Left lung (tissue), 4 donors: ENCODE measurements at regions not wholly inside any gene's neighbourhood (a gene's known extent, or its start where the extent isn't known, plus 50 kb on each side); places are given as distances from the start of the nearest gene placed in this dataset.
"Not testable (repeated sequence)": the region's sequence is repeated elsewhere in the genome, so short reads cannot be mapped to it uniquely, and the experiment has no call there.

Experiments used
- ATAC-seq: fragments of 200-7000 bp; cut with Tn5 transposase; one replicate; pipeline ENCODE4 v1.9.1; 2020; ENCODE audit warnings: moderate library complexity
- DNase-seq, 4 donors: peaks; one replicate each; pipeline ENCODE4 v3.0.0-alpha.2; 2013 to 2020
- H3K27ac ChIP-seq, 2 donors: fragments of 200-600 bp; sonication (generic) in 1 of 2; one replicate each; pipeline versions ENCODE4 v1.5.0 to v1.8.0; 2020 to 2021
- H3K27me3 ChIP-seq, 2 donors: fragments of 200-600 bp; sonication (generic) in 1 of 2; one replicate each; pipeline versions ENCODE4 v1.5.0 to v1.8.0; 2020 to 2021
- H3K36me3 ChIP-seq, 2 donors: fragments of 200-600 bp; sonication (generic) in 1 of 2; one replicate each; pipeline versions ENCODE4 v1.5.0 to v1.8.0; 2020 to 2021
- H3K4me1 ChIP-seq, 2 donors: fragments of 200-600 bp; one replicate each; pipeline ENCODE4 v1.8.0; 2021
- H3K4me3 ChIP-seq, 2 donors: fragments of 200-600 bp; sonication (generic) in 1 of 2; one replicate each; pipeline versions ENCODE4 v1.5.0 to v1.8.0; 2020 to 2021; ENCODE audit warnings: mild to moderate bottlenecking in 1 of 2
- H3K9me3 ChIP-seq, 2 donors: fragments of 200-600 bp; sonication (generic) in 1 of 2; one replicate each; pipeline versions ENCODE4 v1.5.0 to v1.8.0; 2020 to 2021
- CTCF ChIP-seq, 2 donors: fragments of 200-600 bp; sonication (generic) in 1 of 2; IDR thresholded peaks; one replicate each; pipeline versions ENCODE4 v1.5.0 to v1.8.0; 2021; ENCODE audit warnings: antibody characterized with exemption in 2 of 2
- intact Hi-C, 2 donors: fragments of 100-400 bp; cut with DNase I; formaldehyde crosslinking; loops; one replicate each; pipeline versions ENCODE4 v1.11.2 to v1.14.2; 2022
- donor health status: DM: no; HTN: yes; CAD: no.
- donor health status: DM: no; HTN: no; CAD: no.

- Histone ChIP-seq H3K4me1 (peaks cover 0 to 14% of the 10 kb centered on the region in 2 donors), H3K27ac (no peak overlapping the region), H3K9me3 (no peaks in the 10 kb centered on the region), H3K27me3 (no peaks in the 10 kb centered on the region), H3K4me3 (no peak overlapping the region), H3K36me3 (no peaks in the 10 kb centered on the region)
- no peak for ATAC-seq
- no peak for TF ChIP-seq CTCF (IDR thresholded peaks at IDR 0.05)
- intact Hi-C loops: no loop called here
- no peak for DNase-seq
Measured at GRCh38 chr4:102405821-102406401, 60.6 kb upstream of the SLC39A8 start.

- Histone ChIP-seq H3K27ac (peak overlapping the region in 1 of 2 donors; percentile 41), H3K4me1 (peaks cover 0 to 15% of the 10 kb centered on the region in 2 donors)
- H3K36me3 ChIP-seq, DNase-seq, H3K27me3 ChIP-seq, H3K4me3 ChIP-seq, H3K9me3 ChIP-seq, ATAC-seq, intact Hi-C loops: not testable (repeated sequence)
Measured at GRCh38 chr4:102410884-102411283, 65.6 kb upstream of the SLC39A8 start.

- Histone ChIP-seq H3K4me3 (no peak overlapping the region), H3K36me3 (no peaks in the 10 kb centered on the region), H3K4me1 (peaks cover 0 to 15% of the 10 kb centered on the region in 2 donors), H3K27me3 (no peaks in the 10 kb centered on the region), H3K27ac (peak overlapping the region in 1 of 2 donors; percentile 41), H3K9me3 (no peaks in the 10 kb centered on the region)
- TF ChIP-seq CTCF (IDR thresholded peaks at IDR 0.05): no peak
- no peak for DNase-seq
- no peak for ATAC-seq
- intact Hi-C loops: no loop called here
Measured at GRCh38 chr4:102411408-102411807, 66.1 kb upstream of the SLC39A8 start.

DNA sequence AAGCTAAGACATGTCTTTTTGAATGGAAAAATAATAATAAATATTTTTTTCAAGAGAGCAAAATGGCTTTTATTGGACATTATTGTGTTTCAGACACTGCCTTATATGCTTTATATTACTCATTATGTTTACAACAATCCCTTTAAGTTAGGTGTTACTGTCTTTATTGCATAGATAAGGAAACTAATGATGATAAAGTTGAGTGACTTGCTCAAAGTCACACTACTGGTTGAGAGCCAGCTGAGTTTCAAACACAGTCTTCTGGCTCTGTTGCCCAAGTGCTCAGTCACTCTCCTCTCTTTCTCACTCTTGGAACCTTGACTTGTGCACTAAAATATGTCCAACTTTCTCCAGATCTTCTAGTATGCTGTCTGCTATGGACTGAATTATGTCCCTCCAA lies 71.5 kb upstream of the SLC39A8 start:
- TF ChIP-seq CTCF (IDR thresholded peaks at IDR 0.05): no peak
- H3K4me3 ChIP-seq: no peak overlapping the region
- intact Hi-C loops: no loop called here
- no peak for DNase-seq
- no peaks in the 10 kb centered on the region for H3K9me3 ChIP-seq
- no peak for ATAC-seq
- H3K36me3 ChIP-seq: no peaks in the 10 kb centered on the region
- H3K27ac ChIP-seq: no peak overlapping the region
- peaks cover 0 to 9% of the 10 kb centered on the region in 2 donors for H3K4me1 ChIP-seq
- H3K27me3 ChIP-seq: no peaks in the 10 kb centered on the region

- H3K4me3 ChIP-seq: no peak overlapping the region
- no peaks in the 10 kb centered on the region for H3K27me3 ChIP-seq
- no peak for TF ChIP-seq CTCF (IDR thresholded peaks at IDR 0.05)
- intact Hi-C loops: no loop called here
- ATAC-seq (no peak), DNase-seq (peak in 2 of 4 donors; percentile 24 to 32)
- H3K36me3 ChIP-seq: no peaks in the 10 kb centered on the region
- H3K27ac ChIP-seq: no peak overlapping the region
- H3K9me3 ChIP-seq: no peaks in the 10 kb centered on the region
- peaks cover 0 to 4% of the 10 kb centered on the region in 2 donors for H3K4me1 ChIP-seq
Measured at GRCh38 chr4:102420563-102421398, 75.5 kb upstream of the SLC39A8 start.
